Colonic mucosa (tissue), 4 donors: ENCODE measurements at regions not wholly inside any gene's neighbourhood (a gene's known extent, or its start where the extent isn't known, plus 50 kb on each side); places are given as distances from the start of the nearest gene placed in this dataset.

Experiments
- DNase-seq: peaks from one replicate; pipeline ENCODE4 v3.0.0-alpha.2; 2020
- H3K27ac ChIP-seq: fragments of 200-600 bp; one replicate; pipeline ENCODE4 v1.8.0; 2021
- H3K27me3 ChIP-seq: fragments of 200-600 bp; one replicate; pipeline ENCODE4 v1.8.0; 2021
- H3K36me3 ChIP-seq: fragments of 200-600 bp; one replicate; pipeline ENCODE4 v1.8.0; 2021
- H3K4me1 ChIP-seq: fragments of 200-600 bp; one replicate; pipeline ENCODE4 v1.8.0; 2021; ENCODE audit warnings: mild to moderate bottlenecking
- H3K4me3 ChIP-seq: fragments of 200-600 bp; one replicate; pipeline ENCODE4 v1.8.0; 2021
- H3K9ac ChIP-seq, 2 donors: one replicate each; pipeline ENCODE4 v1.7.0; 2013; ENCODE audit warnings: control low read depth in 2 of 2, low read depth in 2 of 2, low read length in 2 of 2
- H3K9me3 ChIP-seq: fragments of 200-600 bp; one replicate; pipeline ENCODE4 v1.8.0; 2021
- intact Hi-C: fragments of 100-400 bp; cut with DNase I; formaldehyde crosslinking; loops from one replicate; pipeline ENCODE4 v1.14.1; 2022
- TF ChIP-seq, protein P1 (sequence below): fragments of 200-600 bp; IDR thresholded peaks from one replicate; pipeline ENCODE4 v1.8.0; 2022; ENCODE audit warnings: antibody characterized with exemption, mild to moderate bottlenecking
- donor health status: healthy.
- donor health status: DM: no; HTN: no; CAD: no.
- donor health status: DM: no; HTN: no; CAD: no.

DNA sequence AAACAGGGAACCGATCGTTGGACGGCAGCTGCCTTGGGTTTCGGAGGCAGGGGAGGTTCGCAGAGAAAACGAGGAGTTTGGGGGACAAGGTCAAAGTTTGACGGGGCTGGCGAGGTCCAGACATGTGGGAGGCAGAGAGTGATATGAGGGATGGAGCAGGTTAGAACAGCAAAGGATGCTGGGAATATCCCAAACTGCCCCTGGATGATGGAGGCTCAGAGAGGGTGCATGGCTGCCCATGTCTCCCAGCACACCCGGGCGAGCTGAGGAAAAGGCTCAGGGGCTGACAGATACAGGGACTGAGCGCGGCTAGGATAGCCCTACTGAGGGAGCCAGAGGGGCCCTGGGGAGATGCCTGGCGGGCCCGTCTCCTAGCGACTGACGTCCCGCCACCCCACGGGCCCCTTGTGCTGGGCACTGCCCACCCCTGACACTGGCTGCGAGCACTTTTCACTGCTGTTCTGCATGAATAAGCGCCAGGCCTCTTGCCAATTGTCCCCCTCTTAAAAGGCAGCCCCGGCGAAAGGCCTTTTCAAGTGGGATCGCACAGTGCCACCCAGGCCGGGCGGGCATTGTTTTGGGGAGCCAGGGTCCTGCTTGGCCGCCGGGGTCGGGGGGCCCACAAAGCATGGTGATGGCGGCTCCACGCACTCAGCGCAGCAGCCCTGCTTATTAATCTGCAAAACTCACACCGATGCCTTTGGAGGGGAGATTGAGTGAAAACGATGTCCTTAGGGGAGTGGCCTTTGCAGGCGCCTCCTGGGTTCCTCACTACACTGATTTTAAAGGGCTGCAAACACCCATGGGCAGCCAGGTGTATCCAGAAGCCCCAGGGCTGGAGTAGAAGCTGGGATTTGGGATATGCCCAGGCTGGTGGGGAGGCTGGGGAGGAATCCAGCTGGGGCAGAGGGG is 90.0 kb upstream of the LINC01488 start:
- intact Hi-C loops, result no loop called here

DNA sequence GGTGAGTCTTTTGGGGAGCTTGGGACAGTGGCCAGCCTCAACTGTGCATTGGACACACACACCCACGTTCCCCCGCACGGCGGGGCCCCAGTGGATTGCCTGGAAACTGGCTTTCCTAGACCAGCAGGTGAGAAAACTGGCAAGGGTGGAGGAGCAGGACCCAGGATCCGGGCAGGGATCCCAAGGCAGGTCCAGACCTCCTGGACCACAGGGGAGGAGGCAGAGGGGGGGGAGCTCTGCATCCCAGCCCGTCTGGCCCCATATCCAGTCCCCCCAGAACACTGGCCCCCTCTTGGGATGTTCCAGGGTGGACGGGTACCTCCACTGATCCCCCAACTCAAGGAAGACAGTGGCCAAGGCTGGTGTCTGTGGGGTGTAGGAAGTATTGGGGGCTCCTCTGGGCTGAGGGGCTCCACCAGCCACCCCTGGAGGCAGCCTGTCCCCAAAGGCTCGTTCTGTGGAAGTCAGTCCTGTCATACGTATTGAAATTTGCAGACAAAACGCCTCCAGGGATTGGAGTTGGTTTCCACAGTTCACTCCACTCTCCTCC is 89.3 kb upstream of the LINC01488 start:
- DNase-seq, result no peak
- Histone ChIP-seq H3K27me3 (no peaks in the 10 kb centered on the region), H3K4me3 (no peak overlapping the region)

More for the DNA sequence above, 90.0 kb upstream of the LINC01488 start:
- TF ChIP-seq, protein P1, sequence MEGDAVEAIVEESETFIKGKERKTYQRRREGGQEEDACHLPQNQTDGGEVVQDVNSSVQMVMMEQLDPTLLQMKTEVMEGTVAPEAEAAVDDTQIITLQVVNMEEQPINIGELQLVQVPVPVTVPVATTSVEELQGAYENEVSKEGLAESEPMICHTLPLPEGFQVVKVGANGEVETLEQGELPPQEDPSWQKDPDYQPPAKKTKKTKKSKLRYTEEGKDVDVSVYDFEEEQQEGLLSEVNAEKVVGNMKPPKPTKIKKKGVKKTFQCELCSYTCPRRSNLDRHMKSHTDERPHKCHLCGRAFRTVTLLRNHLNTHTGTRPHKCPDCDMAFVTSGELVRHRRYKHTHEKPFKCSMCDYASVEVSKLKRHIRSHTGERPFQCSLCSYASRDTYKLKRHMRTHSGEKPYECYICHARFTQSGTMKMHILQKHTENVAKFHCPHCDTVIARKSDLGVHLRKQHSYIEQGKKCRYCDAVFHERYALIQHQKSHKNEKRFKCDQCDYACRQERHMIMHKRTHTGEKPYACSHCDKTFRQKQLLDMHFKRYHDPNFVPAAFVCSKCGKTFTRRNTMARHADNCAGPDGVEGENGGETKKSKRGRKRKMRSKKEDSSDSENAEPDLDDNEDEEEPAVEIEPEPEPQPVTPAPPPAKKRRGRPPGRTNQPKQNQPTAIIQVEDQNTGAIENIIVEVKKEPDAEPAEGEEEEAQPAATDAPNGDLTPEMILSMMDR, result no peak
- no peaks in the 10 kb centered on the region for H3K36me3 ChIP-seq
- H3K4me1 ChIP-seq, result no peaks in the 10 kb centered on the region
- H3K27ac ChIP-seq, result no peak overlapping the region
- H3K9me3 ChIP-seq, result no peaks in the 10 kb centered on the region
- no peak overlapping the region for H3K9ac ChIP-seq
- no peak overlapping the region for H3K4me3 ChIP-seq
- DNase-seq, result no peak
- no peaks in the 10 kb centered on the region for H3K27me3 ChIP-seq

DNA sequence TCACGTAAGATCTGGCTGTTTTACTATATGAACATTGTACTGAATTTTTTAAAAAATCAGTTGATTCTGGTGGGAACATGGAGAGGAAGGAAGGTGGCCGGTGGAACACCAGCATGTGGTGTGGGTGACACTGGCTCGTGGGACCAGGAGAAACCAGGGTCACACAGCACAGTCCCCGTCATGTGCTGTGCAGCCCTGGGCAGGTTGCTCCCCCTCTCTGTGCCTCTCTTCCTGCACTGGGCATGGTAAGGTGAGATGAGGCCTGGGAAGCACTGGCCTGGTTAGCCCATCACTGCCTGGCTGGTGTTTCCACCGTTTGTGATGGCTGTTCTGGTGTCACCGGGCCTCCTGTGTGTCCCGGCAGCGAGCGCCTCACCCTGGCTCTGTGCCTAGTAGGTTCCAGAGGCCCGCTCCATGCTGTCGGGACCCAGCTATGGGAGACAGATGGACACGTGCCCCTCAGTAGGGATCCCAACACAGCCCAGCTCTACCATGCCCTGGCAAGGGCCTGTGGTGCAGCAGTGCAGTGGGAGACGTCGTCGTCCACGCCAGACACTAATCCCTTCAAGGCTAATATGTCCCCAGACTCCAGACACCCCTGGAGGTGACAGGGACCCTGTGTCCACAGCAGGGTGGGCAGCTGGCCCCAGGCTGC is 88.2 kb upstream of the LINC01488 start:
- no peak for DNase-seq
- no peaks in the 10 kb centered on the region for H3K9me3 ChIP-seq
- H3K36me3 ChIP-seq, result no peaks in the 10 kb centered on the region
- TF ChIP-seq, protein P1, result no peak
- H3K9ac ChIP-seq, result no peak overlapping the region
- H3K27me3 ChIP-seq, result no peaks in the 10 kb centered on the region
- no peak overlapping the region for H3K27ac ChIP-seq
- H3K4me1 ChIP-seq, result no peaks in the 10 kb centered on the region
- intact Hi-C loops, result no loop called here
- H3K4me3 ChIP-seq, result no peak overlapping the region

More for the DNA sequence above, 89.3 kb upstream of the LINC01488 start:
- TF ChIP-seq, protein P1, result no peak
- H3K9ac ChIP-seq, result no peak overlapping the region
- H3K9me3 ChIP-seq, result no peaks in the 10 kb centered on the region
- no peaks in the 10 kb centered on the region for H3K36me3 ChIP-seq
- intact Hi-C loops, result no loop called here
- no peaks in the 10 kb centered on the region for H3K4me1 ChIP-seq
- H3K27ac ChIP-seq, result no peak overlapping the region

DNA sequence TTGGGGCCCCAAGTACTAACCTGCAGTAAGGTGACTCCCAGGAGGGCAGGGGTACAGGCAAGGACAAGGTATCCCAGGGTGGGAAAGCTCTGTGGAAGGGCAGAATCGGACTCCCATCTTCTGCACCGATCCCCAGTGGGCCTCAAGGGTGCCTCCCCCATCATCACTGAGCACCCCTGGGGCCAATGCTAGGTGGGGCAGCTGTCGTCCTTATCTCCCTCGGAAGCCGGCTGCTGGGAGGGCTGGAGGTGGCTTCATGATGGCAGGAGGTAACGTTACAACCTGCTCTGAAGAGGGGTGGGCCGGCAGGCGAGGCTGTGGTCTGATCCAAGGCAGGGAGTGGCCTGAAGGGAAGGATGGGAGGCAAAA is 87.6 kb upstream of the LINC01488 start:
- no peak overlapping the region for H3K9ac ChIP-seq
- no peak overlapping the region for H3K4me3 ChIP-seq
- no peaks in the 10 kb centered on the region for H3K4me1 ChIP-seq
- H3K36me3 ChIP-seq, result no peaks in the 10 kb centered on the region
- H3K27ac ChIP-seq, result no peak overlapping the region
- no peaks in the 10 kb centered on the region for H3K27me3 ChIP-seq
- DNase-seq, result no peak
- TF ChIP-seq, protein P1, result no peak
- H3K9me3 ChIP-seq, result no peaks in the 10 kb centered on the region
- intact Hi-C loops, result no loop called here

DNA sequence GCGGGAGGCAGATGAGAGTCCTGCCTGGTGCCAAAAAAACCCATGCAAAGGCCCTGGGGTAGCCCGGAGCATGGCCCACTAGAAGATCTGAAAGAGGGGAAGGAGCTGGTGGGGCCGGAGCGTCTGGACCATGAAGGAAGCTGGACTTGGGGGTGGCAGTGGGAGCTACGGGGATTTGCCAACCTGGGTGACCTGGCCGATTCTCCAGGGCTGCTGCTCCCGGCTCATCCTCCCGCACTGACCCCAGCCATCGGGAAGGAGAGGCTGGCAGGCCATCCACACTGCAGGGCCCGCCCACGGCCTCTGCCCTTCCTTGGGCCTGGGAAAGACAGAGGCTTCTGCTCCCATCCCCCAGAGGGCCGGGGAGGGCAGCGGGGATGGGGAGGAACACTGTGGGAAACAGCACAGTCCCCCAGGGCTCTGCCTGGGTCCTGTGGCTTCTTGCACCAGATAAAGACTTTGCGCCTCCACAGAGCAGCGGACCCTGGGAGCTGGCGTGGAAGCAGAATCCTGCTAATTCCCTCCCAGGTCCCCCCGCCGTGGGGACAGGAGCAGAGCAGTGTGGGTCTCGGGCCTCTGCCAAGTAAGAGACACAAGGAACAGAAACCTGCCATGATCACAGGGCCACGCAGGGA is 87.1 kb upstream of the LINC01488 start:
- Histone ChIP-seq H3K27me3 (no peaks in the 10 kb centered on the region), H3K9ac (no peak overlapping the region), H3K9me3 (no peaks in the 10 kb centered on the region), H3K4me1 (no peaks in the 10 kb centered on the region), H3K27ac (no peak overlapping the region), H3K4me3 (no peak overlapping the region), H3K36me3 (no peaks in the 10 kb centered on the region)
- intact Hi-C loops, result no loop called here
- DNase-seq, result no peak
- TF ChIP-seq, protein P1, result no peak
